ENCODE measurements at regions not wholly inside any gene's neighbourhood (a gene's known extent, or its start where the extent isn't known, plus 50 kb on each side); places are given as distances from the start of the nearest gene placed in this dataset.

DNA sequence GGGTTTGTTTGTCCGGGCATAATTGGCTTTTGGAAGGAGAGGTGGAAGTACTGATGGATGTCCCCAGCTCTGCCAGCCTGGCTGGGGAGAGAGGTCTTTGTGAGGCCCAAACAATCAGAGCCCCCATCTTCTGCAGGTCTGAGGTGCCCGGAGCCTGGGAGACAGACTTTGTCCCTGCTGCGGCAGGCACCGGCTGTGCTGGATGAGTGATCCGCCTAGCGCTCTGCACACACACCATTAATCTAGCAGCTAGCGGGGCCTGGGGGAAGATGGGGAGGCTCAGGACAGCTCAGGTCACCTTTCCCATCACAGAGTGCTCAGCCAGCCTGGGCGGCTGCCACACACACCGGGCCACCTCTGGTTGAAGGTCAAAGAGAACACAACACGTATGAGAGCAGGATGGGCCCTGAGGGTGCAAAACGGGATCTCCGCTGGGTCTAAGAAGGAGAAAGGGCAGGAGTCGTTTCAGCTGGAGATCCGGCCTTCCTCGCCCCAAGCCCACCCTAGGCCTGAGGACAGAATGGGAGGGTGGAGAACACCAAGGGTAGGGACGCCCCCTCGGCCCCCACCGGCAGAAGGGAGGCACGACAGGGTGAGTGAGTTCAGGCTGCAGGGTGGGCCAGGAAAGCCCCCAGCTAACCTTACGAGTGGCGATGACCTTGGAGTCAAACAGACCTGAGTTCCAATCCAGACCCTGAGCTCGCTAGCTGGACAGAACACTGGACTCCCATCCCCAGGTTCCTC, 341.8 kb downstream of the NPHP4 start:
- peak; percentile 38 for DNase-seq (ENCODE audit: low spot score)
- intact Hi-C loops (cut with DNase I): no loop called here
- no peak for ATAC-seq

GRCh38 chr1:5649795-5650194, 342.4 kb downstream of the NPHP4 start:
- ATAC-seq (no peak), DNase-seq (ENCODE audit: low spot score) (peak; percentile 47)
- intact Hi-C loops (cut with DNase I): no loop called here

- no peak for ATAC-seq
- peak; percentile 6 for DNase-seq (ENCODE audit: low spot score)
- intact Hi-C loops (cut with DNase I): no loop called here
These were observed 343.1 kb downstream of the NPHP4 start for GRCh38 chr1:5649166-5649551.

DNA sequence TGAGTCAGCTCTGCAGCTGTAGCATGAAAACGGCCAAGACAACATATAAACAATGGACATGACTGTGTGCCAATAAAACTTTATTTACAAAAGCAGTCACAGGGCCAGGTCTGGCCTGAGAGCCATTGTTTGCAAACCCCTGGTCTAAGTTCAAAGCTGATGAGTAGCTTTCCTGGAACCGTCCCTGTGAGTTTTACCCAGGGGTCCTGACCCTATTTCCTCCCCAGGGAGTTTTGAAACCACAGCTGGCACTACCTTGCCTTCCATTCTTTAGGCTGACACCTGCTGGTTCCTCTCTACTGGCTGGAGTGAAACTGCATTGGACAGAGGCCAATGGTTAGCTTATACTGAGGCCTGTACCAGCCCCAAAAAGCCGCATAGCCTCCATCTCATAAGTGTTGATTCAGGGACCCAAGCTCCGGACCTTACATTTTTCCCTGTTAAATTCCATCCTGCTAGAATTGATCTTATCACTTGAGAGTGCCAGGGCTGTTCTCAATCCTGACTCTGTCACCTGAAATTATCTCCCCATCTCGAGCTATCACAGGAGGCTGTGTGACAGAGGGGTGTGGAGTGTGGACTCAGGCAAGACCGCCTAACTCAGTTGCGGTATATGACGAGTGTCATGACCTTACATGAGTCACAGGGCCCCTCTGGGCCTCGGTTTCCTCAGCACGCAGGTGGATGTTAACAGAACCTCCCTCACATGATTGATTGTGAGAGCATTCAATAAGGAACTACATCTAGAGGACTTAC, 343.6 kb downstream of the NPHP4 start:
- no peak for ATAC-seq
- DNase-seq (ENCODE audit: low spot score): peak; percentile 30
- intact Hi-C loops (cut with DNase I): no loop called here

GRCh38 chr1:5647234-5647633, 345.0 kb downstream of the NPHP4 start:
- DNase-seq (ENCODE audit: low spot score) (peak; percentile 21), ATAC-seq (no peak)
- intact Hi-C loops (cut with DNase I): no loop called here

DNA sequence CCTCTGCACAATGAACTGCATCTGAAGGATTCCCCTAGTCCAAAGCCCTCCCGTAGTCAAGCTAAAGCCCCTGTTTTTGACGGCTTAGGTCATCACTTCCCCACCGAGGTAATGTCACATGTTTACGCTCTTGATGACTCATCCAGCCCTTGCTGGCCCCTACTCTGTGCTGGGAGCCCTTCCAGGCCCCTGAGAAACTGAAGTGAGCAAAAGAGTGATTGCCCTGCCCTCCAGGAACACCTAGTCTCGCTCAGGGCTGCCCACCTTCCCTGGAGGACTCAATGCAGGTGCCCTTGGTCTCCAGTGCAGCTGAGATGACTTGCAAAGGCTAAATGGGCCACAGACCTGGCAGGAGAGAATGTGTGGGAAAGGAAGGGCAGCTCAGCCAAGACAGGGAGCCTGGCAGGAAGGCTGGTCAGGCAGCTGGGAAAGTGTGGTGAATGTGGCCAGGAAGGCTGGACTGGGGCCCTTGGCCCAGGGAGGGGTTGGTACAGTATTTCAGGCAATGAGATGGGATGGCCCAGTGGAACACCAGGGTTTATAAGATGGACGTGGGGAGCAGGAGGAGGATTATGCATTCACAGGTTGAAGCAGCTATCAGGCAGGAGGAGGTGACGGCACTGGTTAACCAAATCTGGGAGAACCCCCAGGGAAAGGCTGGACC, 345.6 kb downstream of the NPHP4 start:
- no peak for ATAC-seq
- DNase-seq (ENCODE audit: low spot score): peak; percentile 14

DNA sequence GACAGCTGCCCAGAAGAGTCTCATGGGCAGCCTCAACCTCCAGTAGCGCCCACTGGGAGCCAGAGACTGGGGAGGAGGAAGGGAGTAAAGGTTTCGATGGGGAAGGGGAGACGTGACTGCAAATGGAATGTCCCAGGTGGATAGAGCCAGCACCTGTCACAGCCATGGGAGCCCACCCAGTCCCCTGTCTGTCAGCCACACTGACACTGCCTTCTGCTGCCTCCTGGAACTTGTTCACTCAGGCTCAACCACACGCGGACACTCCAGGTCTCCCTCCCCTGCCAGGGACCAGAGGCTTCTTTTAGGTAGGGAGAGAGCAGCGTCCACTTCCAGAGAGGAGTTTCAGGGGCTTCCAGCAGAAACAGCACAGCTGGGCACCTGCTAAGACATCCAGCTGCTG, 346.3 kb downstream of the NPHP4 start:
- no peak for ATAC-seq
- intact Hi-C loops (cut with DNase I): no loop called here
- DNase-seq (ENCODE audit: low spot score): peak; percentile 39

More for the DNA sequence above, 345.6 kb downstream of the NPHP4 start:
- intact Hi-C loops (cut with DNase I): no loop called here

GRCh38 chr1:5645135-5645399, 347.2 kb downstream of the NPHP4 start:
- DNase-seq (ENCODE audit: low spot score): peak; percentile 38
- intact Hi-C loops (cut with DNase I): no loop called here
- no peak for ATAC-seq

- DNase-seq (ENCODE audit: low spot score): peak; percentile 13
- no peak for ATAC-seq
- intact Hi-C loops (cut with DNase I): no loop called here
These were observed 347.7 kb downstream of the NPHP4 start for GRCh38 chr1:5644281-5645134.

- DNase-seq (ENCODE audit: low spot score) (peak; percentile 12), ATAC-seq (no peak)
- intact Hi-C loops (cut with DNase I): no loop called here
These were observed 348.7 kb downstream of the NPHP4 start for GRCh38 chr1:5643360-5644107.

DNA sequence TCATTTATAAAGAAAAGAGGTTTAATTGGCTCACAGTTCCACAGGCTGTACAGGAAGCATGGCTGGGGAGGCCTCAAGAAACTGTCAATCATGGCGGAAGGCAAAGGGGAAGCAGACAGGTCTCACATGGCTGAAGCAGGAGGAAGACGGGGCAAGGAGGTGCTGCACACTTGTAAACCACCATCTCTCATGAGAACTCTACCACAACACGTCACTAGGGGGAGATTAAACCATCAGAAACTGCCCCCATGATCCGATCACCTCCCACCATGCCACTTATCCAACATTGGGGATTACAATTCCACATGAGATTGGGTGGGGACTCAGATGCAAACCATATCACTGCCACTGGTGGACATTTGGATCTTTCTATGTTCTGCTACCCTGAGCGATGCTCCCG, 351.4 kb downstream of the NPHP4 start:
- intact Hi-C loops (cut with DNase I): no loop called here
- DNase-seq (ENCODE audit: low spot score) (peak; percentile 13), ATAC-seq (no peak)

GRCh38 chr1:5639106-5639722, 353.0 kb downstream of the NPHP4 start:
- DNase-seq (ENCODE audit: low spot score) (peak; percentile 32), ATAC-seq (no peak)
- intact Hi-C loops (cut with DNase I): no loop called here

DNA sequence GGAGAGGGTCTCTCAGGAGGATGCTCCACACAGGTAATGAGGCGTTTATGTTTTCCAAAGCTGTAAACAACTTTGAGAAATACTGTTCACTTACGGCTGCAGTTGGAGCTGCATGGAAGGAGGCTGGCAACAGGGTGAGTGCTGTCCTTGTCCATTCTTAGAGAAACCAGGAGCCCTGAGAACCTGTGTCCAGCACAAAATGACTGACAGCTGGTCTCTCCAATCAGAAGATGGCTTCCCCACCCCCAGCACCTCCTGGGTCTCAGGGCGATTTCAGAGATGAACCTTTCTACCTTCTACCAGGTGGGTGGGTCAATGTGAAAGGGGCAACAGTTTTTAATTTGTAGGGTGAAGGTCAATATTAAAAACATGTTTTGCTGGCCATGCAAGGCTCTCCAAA, 353.6 kb downstream of the NPHP4 start:
- no peak for ATAC-seq
- intact Hi-C loops (cut with DNase I): no loop called here
- DNase-seq (ENCODE audit: low spot score): peak; percentile 33

GRCh38 chr1:5637171-5637570, 355.1 kb downstream of the NPHP4 start:
- ATAC-seq (no peak), DNase-seq (ENCODE audit: low spot score) (peak; percentile 53)
- intact Hi-C loops (cut with DNase I): no loop called here

- intact Hi-C loops (cut with DNase I): no loop called here
- DNase-seq (ENCODE audit: low spot score): no peak
- no peak for ATAC-seq
These were observed 357.3 kb downstream of the NPHP4 start for GRCh38 chr1:5634893-5635292.

DNA sequence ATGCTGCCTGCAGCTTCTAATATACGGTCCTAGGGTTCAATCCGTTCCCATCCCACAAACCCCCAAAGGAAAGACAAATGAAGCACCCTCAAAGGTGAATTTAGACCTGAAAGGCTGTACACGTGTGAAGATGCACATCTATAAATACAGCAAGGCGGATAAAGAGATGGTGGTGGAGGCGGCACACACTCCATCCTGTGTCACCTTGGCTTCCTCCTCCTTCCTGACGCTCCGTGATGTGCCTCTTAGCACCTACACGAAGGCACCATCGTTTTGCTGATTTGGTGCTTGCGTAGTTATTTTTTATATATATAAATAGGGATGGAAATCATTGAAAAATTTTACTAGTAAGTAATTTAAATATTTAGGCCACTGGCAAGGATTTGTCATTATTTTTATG, 359.4 kb downstream of the NPHP4 start:
- DNase-seq (ENCODE audit: low spot score): no peak
- ATAC-seq: no peak
- intact Hi-C loops (cut with DNase I): no loop called here

GRCh38 chr1:5632224-5632623, 360.0 kb downstream of the NPHP4 start:
- intact Hi-C loops (cut with DNase I): no loop called here
- ATAC-seq: no peak
- no peak for DNase-seq (ENCODE audit: low spot score)

DNA sequence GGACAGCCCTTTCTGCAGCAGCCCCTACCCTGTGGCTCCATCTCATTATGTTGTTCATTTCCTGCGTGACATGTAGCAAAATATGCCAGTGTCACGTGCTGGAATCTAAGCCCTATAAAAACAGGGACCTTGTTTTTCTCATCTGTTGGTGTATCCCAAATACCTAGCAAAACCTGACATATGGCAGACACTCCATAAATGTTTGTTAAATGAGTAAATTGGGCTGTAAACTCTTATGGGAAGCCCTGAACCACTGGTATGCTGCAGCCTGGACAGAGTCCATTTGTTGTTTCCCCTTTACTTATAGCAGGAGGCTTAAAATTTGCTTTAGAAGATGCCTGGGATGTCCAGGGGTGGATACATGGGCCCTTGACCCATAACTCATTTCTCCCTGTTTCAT, 363.8 kb downstream of the NPHP4 start:
- DNase-seq (ENCODE audit: low spot score) (no peak), ATAC-seq (no peak)
- intact Hi-C loops (cut with DNase I): loop anchor here (5.0 kb wide), 1 partner anchor 119 kb away; no protein-coding TSS in a partner anchor

All from sciatic nerve (tissue), 2 donors.